Stimulated activated CD4-positive, alpha-beta T cell treated with anti-CD3 and anti-CD28 coated beads, TNF-alpha, amount 100 ng/mL, for 1 hour (primary cell): ENCODE measurements at regions not wholly inside any gene's neighbourhood (a gene's known extent, or its start where the extent isn't known, plus 50 kb on each side); places are given as distances from the start of the nearest gene placed in this dataset.
"Not testable (repeated sequence)": the region's sequence is repeated elsewhere in the genome, so short reads cannot be mapped to it uniquely, and the experiment has no call there.

Experiments used
- DNase-seq, 3 donors: peaks; one replicate each; pipeline ENCODE4 v3.0.0-alpha.2; 2020; ENCODE audit warnings: low read depth in 3 of 3, low spot score in 1 of 3

DNA sequence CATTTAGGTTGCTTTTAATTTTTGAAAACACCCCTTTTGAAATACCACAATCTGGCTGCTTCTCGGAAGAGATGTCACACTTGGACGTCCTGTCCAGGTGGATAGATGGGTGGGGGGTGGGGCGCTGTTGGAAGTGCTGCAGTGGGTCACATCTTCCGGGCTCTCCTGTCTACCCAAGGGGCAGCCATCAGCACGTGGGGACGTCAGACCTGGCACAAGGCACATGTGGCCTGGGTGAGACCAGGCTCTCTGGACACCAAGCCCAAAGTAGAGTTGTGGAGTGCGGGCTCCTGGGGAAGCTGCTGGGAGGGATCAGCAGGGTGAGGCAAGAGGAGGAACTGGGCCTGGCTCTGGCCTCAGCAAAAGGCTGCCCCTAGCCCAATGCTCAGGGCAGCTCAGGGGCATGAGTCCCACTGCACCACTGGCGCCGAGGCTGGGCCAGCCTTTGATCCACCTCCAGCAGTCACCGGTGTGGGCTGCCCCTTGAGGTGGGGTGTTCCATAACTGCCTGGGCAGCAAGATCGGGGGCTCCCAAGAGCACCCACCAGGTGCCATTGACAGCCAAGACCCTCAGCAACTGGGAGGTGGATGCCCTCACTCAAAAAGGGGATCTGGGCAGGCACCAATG, 68.6 kb upstream of the CCND1 start:
- no peak for DNase-seq

DNA sequence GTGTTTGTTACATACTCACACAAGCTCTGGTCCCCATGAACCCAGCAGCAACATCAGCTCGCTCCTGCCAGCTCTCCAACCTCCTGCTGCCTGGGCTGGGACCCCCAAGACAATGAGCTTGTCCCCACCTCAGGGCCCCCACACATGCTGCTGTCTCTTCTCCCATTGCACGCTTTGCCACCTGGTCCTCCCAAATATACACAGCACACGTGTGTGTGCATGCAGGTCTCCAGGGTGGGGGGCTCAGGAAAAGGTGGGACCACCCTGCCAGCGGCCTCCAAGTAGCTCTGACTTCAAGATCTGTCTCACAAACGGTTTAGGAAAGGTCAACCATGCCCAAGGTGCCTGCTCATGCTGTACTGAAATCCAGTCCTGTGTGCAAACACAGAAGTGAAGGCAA, 68.1 kb upstream of the CCND1 start:
- no peak for DNase-seq

DNA sequence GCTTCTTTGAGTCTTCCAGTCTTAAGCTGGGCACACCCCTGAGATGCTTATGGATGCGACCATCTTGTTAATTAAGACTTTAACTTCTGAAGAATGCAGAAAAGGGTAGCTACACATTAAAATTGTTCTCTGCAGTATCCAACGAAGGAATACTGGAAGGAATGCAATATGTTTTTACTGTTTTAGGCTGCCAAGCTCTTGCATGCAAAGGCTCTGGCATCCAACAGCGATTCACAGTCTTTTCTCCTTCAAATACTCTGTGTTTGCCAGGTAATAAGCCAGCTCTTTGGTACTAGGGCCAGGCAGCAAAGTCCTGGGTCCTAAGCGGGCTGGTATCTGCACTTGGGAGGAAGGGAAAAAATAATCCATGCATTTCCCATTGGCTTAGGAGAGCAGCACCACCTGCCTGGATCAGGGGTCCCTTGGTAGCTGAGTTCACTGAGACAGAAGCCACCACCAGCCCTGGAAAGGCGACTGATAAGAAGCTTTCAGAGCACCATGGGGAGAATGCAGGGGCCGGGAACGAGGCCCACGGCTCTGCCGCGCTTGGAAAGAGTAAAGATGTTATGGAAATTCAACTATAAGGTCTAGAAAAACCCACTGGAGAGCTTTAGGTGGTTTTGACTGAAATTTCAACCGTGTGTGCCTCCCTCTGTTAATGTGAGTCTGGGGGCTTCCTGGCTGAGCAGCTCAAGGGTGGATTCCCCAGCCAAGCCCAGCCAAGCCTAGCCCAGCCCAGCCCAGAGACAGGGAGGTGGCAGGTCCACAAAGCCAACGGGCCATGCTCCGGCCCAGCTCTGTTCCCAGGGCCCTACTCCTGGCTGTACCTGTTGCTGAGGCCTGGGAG, 67.0 kb upstream of the CCND1 start:
- no peak for DNase-seq

DNA sequence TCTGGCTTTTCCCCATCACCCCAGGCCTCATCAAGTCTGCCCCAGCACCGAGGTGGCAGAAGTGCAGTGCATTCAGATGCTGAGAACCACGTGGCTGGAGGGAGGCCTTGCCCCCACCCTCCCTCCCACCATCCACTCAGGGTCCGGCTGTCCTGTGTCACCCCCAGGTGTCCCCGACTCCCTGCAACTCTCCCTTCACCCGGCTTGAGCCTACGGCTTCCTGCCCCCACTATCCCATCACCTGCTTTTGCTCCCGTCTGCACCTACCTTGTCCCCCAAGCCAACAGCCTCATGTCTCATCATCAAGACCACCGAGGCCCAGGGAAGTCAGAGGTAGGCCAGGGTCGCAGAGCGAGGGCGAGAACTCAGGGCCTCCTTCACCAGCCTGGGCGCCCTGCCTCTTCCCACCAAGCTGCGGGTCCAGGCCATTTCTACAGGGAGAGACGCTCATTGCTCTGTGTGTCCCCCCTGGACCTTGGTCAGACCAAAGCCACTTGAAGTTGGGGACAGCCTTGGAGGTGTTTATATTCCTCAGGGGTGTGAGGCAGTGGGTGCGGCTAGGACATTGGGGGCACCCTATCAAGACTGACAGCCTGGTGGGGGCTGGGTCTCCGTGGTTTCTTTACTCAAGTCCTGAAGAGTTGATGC, 66.2 kb upstream of the CCND1 start:
- DNase-seq, result no peak

DNA sequence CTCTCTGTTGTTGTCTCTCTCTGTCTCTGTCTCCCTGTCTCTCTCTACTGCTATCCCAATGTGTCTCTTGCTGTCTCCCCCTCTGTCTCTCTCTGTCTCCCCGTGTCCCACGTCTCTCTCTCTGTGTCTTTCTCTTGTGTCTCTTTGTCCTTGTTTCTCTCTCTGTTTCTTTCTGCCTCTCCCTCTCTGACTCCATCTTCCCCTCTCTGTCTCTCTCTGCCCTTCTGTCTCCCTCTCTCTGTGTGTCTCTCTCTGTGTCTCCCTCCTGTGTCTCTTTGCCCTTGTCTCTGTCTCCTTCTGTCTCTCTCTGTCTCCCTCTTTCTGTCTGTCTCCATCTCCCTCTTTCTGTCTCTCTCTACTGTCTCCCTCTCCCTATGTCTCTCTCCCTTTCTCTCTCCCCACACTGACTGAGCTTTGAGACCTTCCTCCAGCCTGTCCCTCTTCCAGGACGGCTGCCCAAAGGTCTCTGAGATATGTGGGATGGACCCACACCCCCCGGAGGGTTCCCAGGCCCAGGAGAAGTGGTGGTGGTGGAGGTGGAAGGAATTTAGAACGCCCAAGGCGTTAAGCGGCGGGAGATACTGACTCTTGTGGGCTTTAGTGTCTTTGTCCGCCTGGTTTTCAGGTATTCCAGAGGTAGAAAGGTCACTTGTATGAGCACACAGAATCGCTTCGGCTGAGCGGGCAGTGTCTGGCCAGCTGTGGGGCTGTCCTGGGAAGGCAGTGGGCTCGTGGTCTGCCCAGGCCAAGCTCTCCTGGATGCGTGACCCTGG, 65.5 kb upstream of the CCND1 start:
- DNase-seq, result no peak

DNA sequence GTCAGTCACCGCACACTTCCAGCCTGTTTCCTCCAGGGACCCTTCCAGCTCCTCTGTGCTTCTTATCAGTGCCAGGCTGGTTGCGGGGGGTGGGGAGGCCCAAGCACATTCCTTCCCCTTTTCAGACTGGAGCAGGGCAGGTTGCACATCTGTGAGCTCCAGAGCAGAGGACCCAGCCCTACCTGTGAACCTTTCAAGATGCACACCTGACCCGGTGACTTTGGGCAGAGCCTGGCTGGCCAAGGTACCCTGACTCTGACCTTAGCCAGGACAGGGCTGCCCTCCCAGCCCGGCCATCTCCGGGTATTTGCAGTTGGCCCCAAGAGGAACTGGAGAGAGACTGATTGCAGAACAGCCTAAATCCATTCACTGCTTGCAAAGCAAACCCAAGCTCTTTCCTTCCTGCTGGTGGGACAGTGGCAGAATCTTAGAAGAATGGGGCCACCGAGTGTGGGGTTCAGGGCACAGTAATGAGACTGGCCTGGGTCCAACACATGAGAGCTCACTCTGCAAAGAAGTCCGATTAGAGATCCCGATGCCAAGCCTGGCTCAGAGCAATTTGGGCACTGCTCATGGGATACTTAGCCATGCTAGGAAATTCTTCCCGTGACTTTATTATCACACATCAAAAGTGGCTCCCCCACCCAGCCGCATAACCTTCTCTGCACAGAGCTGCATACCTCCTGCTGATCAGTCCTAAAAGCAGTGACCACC, 64.7 kb upstream of the CCND1 start:
- no peak for DNase-seq

DNA sequence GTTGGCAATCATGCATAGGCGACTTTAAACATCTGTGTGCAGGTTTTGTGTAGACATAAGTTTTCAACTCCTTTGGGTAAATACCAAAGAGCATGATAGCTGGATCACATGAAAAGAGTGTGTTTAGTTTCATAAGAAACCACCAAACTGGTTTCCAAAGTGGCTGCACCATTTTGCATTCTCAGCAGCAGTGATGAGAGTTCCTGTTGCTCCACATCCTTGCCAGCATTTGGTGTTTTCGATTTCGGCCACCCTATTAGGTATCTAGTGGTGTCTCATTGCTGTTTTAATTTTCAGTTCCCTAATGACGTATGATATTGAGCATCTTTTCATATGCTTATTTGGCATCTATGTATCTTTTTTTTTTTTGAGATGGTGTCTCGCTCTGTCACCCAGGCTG, 62.8 kb upstream of the CCND1 start:
- DNase-seq, result no peak

DNA sequence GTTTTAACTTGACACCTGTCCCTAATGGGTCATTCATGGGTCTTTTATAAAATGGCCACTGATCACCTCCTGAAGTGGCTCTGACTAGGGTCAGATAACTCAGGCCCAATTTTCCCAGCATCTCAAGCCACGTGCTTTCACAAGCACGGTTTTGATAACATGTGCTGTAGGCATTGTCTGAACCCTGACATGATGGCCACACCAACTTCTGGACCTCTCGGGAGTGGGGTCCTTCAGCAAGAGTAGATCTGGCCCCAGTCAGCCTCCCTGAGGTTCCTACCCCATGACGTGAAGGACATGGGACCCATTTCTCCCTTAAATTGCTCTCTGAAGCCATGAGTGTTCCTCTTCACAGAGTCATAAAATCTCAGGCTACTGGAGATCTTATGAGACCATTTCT, 60.4 kb upstream of the CCND1 start:
- no peak for DNase-seq

DNA sequence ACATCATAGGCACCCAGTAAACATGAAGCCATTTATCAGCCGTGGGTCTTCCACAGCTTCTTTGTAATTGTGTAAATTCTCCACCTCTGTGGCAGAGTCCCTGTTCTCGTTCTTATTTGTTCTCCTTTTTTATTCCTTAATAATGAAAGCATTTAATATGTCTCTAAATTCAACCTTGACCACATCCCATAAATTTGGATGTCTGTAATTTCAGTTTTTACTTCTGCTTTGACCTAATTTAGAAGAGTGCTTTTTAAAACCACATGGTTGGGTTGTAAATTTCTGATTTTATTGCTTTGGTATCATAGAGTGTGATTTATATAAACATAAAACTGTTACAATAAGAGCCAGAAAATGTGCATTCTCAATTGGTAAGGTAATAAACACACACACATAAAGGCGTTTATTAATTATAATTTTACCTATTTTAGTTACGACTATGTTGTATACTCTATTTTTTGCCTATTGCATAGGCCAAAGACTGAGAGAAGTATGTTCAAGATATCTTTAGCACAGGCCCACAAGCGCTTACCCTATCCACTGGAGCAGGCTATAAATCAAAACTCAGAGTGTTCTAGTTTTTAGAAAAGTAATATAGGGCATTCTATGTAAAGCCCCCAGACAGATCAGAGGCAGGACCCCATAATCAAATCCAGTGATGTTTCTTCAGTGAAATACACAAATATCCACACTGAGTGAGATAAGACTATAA, 58.0 kb upstream of the CCND1 start:
- DNase-seq, result no peak

DNA sequence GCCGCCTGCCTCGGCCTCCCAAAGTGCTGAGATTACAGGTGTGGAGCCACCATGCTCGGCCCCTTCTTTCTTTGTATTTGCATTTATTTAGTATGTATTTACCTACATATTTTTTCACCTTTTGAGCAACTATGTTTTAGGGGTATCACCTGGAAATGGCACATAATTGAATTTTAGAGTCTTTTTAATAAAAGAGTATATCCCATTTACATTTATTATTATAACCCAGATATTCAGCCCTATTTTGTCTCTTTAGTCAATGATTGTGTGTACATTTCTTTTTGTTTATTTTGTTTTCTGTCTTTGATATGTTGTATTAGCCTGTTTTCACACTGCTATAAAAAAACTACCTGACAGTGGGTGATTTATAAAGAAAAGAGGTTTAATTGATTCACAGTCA, 56.8 kb upstream of the CCND1 start:
- DNase-seq, result no peak

DNA sequence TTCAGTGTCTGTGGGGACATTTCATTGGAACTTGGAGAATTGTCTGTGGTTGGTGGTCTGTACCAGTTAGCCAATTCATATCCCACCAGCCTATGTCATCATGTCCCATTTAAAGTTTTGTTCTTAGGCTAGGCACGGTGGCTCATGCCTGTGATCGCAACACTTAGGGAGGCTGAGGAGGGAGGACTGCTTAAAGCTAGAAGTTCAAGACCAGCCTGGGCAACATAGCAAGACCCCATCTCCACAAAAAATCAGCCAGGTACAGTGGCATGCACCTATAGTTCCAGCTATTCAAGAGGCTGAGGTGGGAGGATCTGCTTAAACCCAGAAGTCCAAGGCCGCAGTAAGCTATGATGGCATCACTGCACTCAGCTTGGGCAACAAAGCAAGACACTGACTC, 55.6 kb upstream of the CCND1 start:
- no peak for DNase-seq

DNA sequence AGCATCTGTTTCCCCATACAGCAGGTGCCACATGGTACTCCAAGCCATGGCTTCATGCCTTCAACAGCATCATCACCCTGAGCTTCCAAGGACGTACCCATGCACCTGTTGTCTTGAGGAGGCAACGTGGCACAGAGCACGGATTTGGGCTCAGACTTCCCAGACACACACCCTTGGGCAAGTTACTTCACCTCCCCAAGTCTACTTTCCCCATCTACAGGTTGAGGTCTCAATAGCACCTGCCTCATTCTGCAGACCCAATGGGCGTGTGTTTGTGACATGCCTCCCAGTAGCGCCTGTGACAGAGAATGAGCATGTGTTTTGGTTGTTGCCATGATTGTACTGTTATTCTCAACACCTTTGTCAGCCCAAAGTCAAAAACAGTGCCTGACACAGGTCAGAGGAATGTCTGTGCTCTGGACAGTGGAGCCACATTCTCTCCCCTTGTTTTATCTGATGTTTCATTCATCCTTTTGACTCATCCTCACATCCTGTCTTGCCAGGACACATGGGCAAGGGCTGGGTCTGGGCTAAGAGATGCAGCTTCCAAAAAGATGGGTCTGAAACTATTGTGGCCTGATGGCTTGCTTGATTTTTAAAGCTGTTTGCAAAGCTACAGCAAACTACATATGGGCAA, 53.4 kb upstream of the CCND1 start:
- no peak for DNase-seq

DNA sequence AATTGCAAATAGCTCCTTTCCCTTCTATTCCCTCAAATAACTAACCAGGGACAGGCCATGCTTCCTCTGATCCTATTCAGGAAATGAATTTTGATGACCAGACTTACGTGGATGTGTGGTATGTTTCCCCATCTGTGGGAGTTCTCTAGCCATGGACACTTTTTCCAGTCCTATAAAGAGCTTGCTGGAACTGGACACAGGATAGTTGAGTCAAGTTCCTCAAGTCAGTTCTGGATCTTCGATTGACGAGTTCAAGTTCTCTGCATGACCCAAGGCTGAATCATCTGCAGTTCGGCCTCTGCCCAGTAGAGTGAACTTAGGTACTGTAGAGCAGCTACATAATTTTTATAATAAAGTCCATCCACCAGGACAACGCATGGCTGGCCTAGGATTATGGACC, 52.7 kb upstream of the CCND1 start:
- DNase-seq, result no peak

DNA sequence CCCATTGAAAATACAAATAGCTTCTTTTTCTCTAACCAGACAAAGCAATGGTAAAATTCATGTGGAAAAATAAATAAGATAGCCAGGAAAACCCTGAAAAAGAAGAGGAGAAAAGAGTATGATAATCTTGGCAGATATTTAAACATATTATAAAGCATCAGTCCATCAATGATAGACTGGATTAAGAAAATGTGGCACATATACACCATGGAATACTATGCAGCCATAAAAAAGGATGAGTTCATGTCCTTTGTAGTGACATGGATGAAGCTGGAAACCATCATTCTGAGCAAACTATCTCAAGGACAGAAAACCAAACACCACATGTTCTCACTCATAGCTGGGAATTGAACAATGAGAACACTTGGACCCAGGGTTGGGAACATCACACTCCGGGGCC, 50.9 kb upstream of the CCND1 start:
- DNase-seq, result not testable (repeated sequence)
